ENCODE measurements at regions not wholly inside any gene's neighbourhood (a gene's known extent, or its start where the extent isn't known, plus 50 kb on each side); places are given as distances from the start of the nearest gene placed in this dataset.

GRCh38 chr1:58003059-58003458, 543.5 kb downstream of the OMA1 start:
- no peak for DNase-seq (ENCODE audit: low read depth in 2 of 2)

- no peak for DNase-seq (ENCODE audit: low read depth in 2 of 2)
These were observed 545.7 kb downstream of the OMA1 start for GRCh38 chr1:58000821-58001220.

GRCh38 chr1:58000116-58000515, 546.4 kb downstream of the OMA1 start:
- no peak for DNase-seq (ENCODE audit: low read depth in 2 of 2)

- DNase-seq (ENCODE audit: low read depth in 2 of 2), result no peak
These were observed 550.1 kb downstream of the OMA1 start for GRCh38 chr1:57996400-57996799.

GRCh38 chr1:57991289-57991688, 555.2 kb downstream of the OMA1 start:
- no peak for DNase-seq (ENCODE audit: low read depth in 2 of 2)

GRCh38 chr1:57989877-57990276, 556.6 kb downstream of the OMA1 start:
- no peak for DNase-seq (ENCODE audit: low read depth in 2 of 2)

GRCh38 chr1:57987523-57987922, 559.0 kb downstream of the OMA1 start:
- DNase-seq (ENCODE audit: low read depth in 2 of 2), result no peak

- no peak for DNase-seq (ENCODE audit: low read depth in 2 of 2)
These were observed 560.1 kb downstream of the OMA1 start for GRCh38 chr1:57986432-57986831.

GRCh38 chr1:57984277-57984676, 560.4 kb upstream of the DAB1 start:
- no peak for DNase-seq (ENCODE audit: low read depth in 2 of 2)

- DNase-seq (ENCODE audit: low read depth in 2 of 2), result no peak
These were observed 559.6 kb upstream of the DAB1 start for GRCh38 chr1:57983441-57983840.

GRCh38 chr1:57982852-57983251, 559.0 kb upstream of the DAB1 start:
- no peak for DNase-seq (ENCODE audit: low read depth in 2 of 2)

- DNase-seq (ENCODE audit: low read depth in 2 of 2), result no peak
These were observed 552.4 kb upstream of the DAB1 start for GRCh38 chr1:57976216-57976615.

GRCh38 chr1:57968321-57968720, 544.5 kb upstream of the DAB1 start:
- no peak for DNase-seq (ENCODE audit: low read depth in 2 of 2)

- no peak for DNase-seq (ENCODE audit: low read depth in 2 of 2)
These were observed 543.0 kb upstream of the DAB1 start for GRCh38 chr1:57966751-57967406.

GRCh38 chr1:57966340-57966739, 542.5 kb upstream of the DAB1 start:
- no peak for DNase-seq (ENCODE audit: low read depth in 2 of 2)

GRCh38 chr1:57963581-57963980, 539.7 kb upstream of the DAB1 start:
- DNase-seq (ENCODE audit: low read depth in 2 of 2), result no peak

- no peak for DNase-seq (ENCODE audit: low read depth in 2 of 2)
These were observed 535.8 kb upstream of the DAB1 start for GRCh38 chr1:57959531-57960241.

GRCh38 chr1:57957576-57957975, 533.7 kb upstream of the DAB1 start:
- DNase-seq (ENCODE audit: low read depth in 2 of 2), result no peak

GRCh38 chr1:57951390-57951789, 527.5 kb upstream of the DAB1 start:
- DNase-seq (ENCODE audit: low read depth in 2 of 2), result no peak

GRCh38 chr1:57949168-57949567, 525.3 kb upstream of the DAB1 start:
- no peak for DNase-seq (ENCODE audit: low read depth in 2 of 2)

- DNase-seq (ENCODE audit: low read depth in 2 of 2), result no peak
These were observed 523.6 kb upstream of the DAB1 start for GRCh38 chr1:57947471-57947870.

GRCh38 chr1:57945045-57945444, 521.2 kb upstream of the DAB1 start:
- DNase-seq (ENCODE audit: low read depth in 2 of 2), result no peak

GRCh38 chr1:57943365-57943764, 519.5 kb upstream of the DAB1 start:
- DNase-seq (ENCODE audit: low read depth in 2 of 2), result no peak

GRCh38 chr1:57934745-57935144, 510.9 kb upstream of the DAB1 start:
- no peak for DNase-seq (ENCODE audit: low read depth in 2 of 2)
